Activated CD4-positive, alpha-beta memory T cell treated with anti-CD3 and anti-CD28 coated beads, Interleukin-2, amount 10 ng/mL, durations not matched to agents 7 days and 5 days (primary cell): ENCODE measurements at regions not wholly inside any gene's neighbourhood (a gene's known extent, or its start where the extent isn't known, plus 50 kb on each side); places are given as distances from the start of the nearest gene placed in this dataset.

Experiments
- CTCF ChIA-PET: fragments of 350-600 bp; sonication (Branson Sonifier 250); formaldehyde crosslinking; loops from one replicate; lab custom pipeline; 2021; ENCODE audit warnings: antibody characterized with exemption, inconsistent platforms; lab: Charles Lee
- POLR2A ChIA-PET: fragments of 350-600 bp; sonication (Branson Sonifier 250); formaldehyde crosslinking; loops from one replicate; lab custom pipeline; 2021; ENCODE audit warnings: antibody characterized with exemption; lab: Charles Lee
- DNase-seq: peaks from one replicate; pipeline ENCODE4 v3.0.0-alpha.2; 2020
- H3K27ac Mint-ChIP-seq: one replicate; pipeline ENCODE4 v1.8.0; 2021; ENCODE audit warnings: mild to moderate bottlenecking, mixed read lengths
- H3K27me3 Mint-ChIP-seq: one replicate; pipeline ENCODE4 v1.8.0; 2021; ENCODE audit warnings: mixed read lengths
- H3K36me3 Mint-ChIP-seq: one replicate; pipeline ENCODE4 v1.8.0; 2021; ENCODE audit warnings: low read depth, mixed read lengths
- H3K4me1 Mint-ChIP-seq: one replicate; pipeline ENCODE4 v1.8.0; 2021; ENCODE audit warnings: mixed read lengths
- H3K4me3 Mint-ChIP-seq: one replicate; pipeline ENCODE4 v1.8.0; 2021; ENCODE audit warnings: mild to moderate bottlenecking, mixed read lengths
- H3K9me3 Mint-ChIP-seq: one replicate; pipeline ENCODE4 v1.8.0; 2021; ENCODE audit warnings: mixed read lengths

DNA sequence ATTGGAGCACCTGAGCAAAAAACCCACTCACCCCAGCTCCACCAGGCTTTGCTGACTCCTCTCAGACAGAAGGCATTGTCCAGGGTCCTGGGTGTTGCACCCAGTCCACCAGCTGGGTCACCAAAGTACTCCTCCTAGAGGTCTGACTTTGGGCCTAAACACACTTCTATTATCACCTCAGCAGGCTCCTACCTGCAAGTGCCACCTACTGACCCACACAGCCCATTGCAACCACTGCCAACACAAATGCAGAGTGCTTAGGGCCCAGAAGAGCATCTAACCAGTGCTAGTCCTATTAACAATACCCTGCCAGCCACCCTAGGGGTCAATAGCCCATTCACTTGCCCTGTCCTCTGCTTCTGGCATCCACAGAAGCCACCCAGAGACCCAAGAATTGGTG lies 178.1 kb downstream of the DDX3Y start:
- CTCF ChIA-PET, result no interaction called here
- POLR2A ChIA-PET, result no interaction called here
- Mint-ChIP-seq H3K9me3 (peaks cover 4% of the 10 kb centered on the region), H3K27me3 (no peaks in the 10 kb centered on the region), H3K4me3 (no peak overlapping the region), H3K27ac (no peak overlapping the region), H3K4me1 (peaks cover 27% of the 10 kb centered on the region), H3K36me3 (peaks cover 3% of the 10 kb centered on the region)
- DNase-seq, result no peak

DNA sequence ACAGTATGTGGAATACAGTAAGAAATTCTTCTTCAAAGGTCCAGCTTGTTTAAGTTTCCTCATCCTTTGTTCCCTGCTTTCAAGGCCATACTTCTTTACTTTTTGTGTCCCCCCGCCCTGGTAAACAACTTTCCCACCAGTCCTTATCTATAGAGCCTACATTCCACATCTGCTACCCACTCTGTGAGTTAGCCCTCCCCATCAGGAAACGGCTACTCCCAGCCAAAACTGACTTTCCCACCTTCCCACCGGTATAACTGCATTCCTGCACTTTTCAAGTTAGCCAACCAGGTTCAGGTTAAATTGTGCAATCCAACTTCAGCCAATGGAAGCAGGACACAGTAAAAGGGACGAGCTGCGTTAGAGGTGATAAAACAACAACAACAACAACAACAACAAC lies 186.9 kb downstream of the DDX3Y start:
- Mint-ChIP-seq H3K36me3 (peaks cover 8% of the 10 kb centered on the region), H3K9me3 (peaks cover 3% of the 10 kb centered on the region), H3K4me3 (no peak overlapping the region), H3K4me1 (peaks cover 36% of the 10 kb centered on the region), H3K27ac (no peak overlapping the region), H3K27me3 (no peaks in the 10 kb centered on the region)
- POLR2A ChIA-PET, result no interaction called here
- CTCF ChIA-PET, result no interaction called here
- no peak for DNase-seq

DNA sequence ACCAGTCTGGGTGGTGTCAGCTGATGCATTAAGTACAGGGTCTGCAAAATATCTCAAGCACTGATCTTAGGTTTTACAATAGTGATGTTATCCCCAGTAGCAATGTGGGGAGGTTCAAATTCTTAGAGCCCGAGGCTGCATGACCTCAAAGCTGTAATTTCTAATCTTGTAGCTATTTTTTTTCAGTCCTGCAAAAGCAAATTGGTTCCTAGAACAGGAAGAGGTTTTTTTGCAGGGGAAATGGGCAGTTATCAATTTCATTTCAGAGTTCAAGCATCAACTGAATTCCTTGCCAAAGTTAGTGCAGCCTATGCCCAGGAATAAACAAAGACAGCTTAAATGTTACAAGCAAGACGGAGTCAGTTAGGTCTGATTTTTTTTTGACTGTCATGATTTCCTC lies 188.3 kb downstream of the DDX3Y start:
- H3K36me3 Mint-ChIP-seq, result peaks cover 7% of the 10 kb centered on the region
- peaks cover 36% of the 10 kb centered on the region for H3K4me1 Mint-ChIP-seq
- no peaks in the 10 kb centered on the region for H3K27me3 Mint-ChIP-seq
- peaks cover 3% of the 10 kb centered on the region for H3K9me3 Mint-ChIP-seq
- peak overlapping the region; percentile 38 for H3K27ac Mint-ChIP-seq
- CTCF ChIA-PET, result no interaction called here
- POLR2A ChIA-PET, result no interaction called here
- no peak overlapping the region for H3K4me3 Mint-ChIP-seq
- DNase-seq, result no peak

DNA sequence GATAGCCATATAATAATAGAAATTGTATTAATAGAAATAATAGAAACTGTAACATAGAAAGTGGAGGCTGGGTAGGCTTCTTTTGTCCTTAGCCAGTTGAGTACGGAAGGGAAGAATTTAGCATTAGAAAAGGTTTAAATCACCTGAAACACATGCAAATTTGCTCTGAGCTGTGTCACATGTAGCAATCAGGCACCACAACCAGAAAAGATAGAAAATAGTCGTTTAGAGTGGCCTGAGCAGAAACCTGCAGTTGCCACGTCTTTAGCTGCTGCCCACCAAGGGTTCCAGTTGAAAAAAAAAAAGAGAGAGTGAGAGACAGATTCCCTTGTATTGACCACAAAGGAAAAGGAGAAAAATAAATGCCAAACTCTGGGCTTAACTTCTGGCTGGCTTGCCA lies 188.8 kb downstream of the DDX3Y start:
- Mint-ChIP-seq H3K4me3 (peak overlapping the region; percentile 21), H3K9me3 (peaks cover 3% of the 10 kb centered on the region), H3K27ac (peak overlapping the region; percentile 81), H3K27me3 (no peaks in the 10 kb centered on the region), H3K4me1 (peaks cover 36% of the 10 kb centered on the region), H3K36me3 (peaks cover 4% of the 10 kb centered on the region)
- CTCF ChIA-PET, result no interaction called here
- POLR2A ChIA-PET, result no interaction called here
- no peak for DNase-seq

DNA sequence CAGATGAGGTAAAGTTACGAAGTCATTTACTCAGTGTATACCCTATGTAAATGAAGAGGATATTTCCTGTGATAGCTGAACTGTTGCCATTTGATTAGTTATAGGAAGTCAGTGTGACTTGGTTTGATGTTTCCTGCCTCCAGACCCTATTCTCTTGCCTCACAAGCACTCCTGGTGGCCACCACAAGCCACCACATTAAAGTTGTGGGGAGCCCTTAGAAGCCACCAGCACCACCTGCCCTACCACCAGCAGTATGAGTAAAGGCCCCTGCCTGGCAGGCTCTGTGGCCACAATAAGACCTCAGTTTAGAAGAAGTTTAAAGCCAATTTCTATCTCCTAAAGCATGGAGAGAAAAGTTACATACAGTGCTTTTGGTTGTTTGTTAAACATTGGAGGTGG lies 189.7 kb downstream of the DDX3Y start:
- peak overlapping the region; percentile 81 for H3K27ac Mint-ChIP-seq
- H3K36me3 Mint-ChIP-seq, result peaks cover 4% of the 10 kb centered on the region

DNA sequence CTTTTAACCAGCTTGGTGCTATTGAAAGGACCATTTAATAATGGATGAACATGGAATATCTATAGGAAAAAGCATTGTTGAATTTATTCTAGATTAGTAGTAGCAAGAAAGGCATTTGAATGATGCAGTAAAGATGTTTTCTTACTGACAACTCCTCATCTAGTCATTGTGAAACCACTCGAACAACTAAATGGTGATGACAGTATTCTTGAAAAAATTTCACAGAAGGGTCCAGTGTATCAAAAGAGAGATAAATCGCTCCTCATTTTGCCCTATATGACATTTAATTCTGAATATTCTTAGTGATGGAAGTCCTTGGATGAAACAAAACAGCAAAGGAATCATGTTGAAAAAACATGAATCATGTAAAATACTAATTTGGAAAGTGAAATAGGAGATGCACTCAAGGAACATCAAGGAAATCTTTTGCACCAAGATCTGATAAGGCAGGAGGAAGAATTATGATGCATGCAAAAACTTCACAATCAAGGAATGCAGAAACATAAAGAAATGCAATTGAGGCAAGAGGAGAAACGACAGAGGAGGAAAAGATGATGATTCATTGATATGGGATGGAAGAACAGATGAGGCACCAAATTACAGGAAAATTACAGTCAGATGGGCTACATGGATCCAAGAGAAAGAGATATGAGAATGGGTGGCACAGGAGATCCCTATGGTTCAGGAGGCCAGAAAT lies 190.4 kb downstream of the DDX3Y start:
- Mint-ChIP-seq H3K4me1 (peaks cover 36% of the 10 kb centered on the region), H3K9me3 (peaks cover 3% of the 10 kb centered on the region), H3K27me3 (no peaks in the 10 kb centered on the region), H3K27ac (peak overlapping the region; percentile 81), H3K36me3 (peaks cover 4% of the 10 kb centered on the region), H3K4me3 (no peak overlapping the region)
- ChIA-PET POLR2A (no interaction called here), CTCF (no interaction called here)
- DNase-seq, result no peak

More for the DNA sequence above, 189.7 kb downstream of the DDX3Y start:
- Mint-ChIP-seq H3K4me3 (peak overlapping the region; percentile 17), H3K9me3 (peaks cover 3% of the 10 kb centered on the region), H3K4me1 (peaks cover 36% of the 10 kb centered on the region), H3K27me3 (no peaks in the 10 kb centered on the region)
- peak; percentile 70 for DNase-seq
- ChIA-PET POLR2A (no interaction called here), CTCF (no interaction called here)

DNA sequence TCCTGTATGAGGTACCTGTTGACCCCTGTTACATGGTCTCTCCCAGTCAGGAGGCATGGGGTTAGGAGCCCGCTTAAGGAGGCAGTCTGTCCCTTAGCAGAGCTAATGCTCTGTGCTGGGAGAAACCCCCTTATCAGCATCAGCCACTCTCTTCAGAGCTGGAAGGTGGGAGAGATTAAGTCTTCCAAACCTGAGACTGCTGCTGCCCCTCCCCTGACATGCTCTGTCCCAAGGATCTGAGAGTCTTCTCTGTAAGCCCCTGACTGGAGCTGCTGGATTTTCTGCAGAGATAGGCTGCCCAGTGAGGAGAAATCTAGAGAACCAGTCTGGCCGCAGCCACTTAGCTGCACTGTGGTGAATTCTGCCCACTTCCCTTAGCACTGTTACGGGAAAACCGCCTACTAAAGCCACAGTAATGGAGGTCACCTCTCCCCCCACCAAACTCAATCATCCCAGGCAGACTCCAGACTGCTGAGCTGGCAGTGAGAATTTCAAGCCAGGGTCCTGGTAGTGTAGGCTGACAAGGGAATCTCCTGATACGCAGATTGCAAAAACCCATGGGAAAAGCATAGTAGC lies 222.3 kb downstream of the DDX3Y start:
- H3K9me3 Mint-ChIP-seq, result no peaks in the 10 kb centered on the region
- no peak overlapping the region for H3K4me3 Mint-ChIP-seq
- POLR2A ChIA-PET, result no interaction called here
- H3K4me1 Mint-ChIP-seq, result peaks cover 13% of the 10 kb centered on the region
- DNase-seq, result peak; percentile 24
- CTCF ChIA-PET, result no interaction called here
- H3K36me3 Mint-ChIP-seq, result no peaks in the 10 kb centered on the region
- H3K27me3 Mint-ChIP-seq, result no peaks in the 10 kb centered on the region
- H3K27ac Mint-ChIP-seq, result no peak overlapping the region

DNA sequence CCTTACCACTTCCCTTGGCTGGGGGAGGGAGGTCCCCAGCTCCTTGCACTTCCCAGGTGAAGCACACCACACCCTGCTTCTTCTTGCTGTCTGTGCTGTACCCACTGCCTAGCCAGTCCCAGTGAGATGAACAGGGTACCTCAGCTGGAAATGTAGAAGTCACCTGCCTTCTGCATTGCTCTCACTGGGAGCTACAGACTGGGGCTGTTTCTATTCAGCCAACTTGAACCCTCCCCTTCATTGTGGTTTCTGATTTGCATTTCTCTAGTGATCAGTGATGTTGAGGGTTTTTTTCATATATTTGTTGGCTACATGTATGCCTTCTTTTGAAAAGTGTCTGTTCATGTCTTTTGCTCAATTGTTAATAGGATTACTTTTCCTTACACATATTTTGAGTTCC lies 222.8 kb downstream of the DDX3Y start:
- Mint-ChIP-seq H3K36me3 (no peaks in the 10 kb centered on the region), H3K4me3 (no peak overlapping the region), H3K27me3 (no peaks in the 10 kb centered on the region), H3K27ac (no peak overlapping the region), H3K9me3 (no peaks in the 10 kb centered on the region), H3K4me1 (peaks cover 13% of the 10 kb centered on the region)
- ChIA-PET CTCF (no interaction called here), POLR2A (no interaction called here)
- no peak for DNase-seq

DNA sequence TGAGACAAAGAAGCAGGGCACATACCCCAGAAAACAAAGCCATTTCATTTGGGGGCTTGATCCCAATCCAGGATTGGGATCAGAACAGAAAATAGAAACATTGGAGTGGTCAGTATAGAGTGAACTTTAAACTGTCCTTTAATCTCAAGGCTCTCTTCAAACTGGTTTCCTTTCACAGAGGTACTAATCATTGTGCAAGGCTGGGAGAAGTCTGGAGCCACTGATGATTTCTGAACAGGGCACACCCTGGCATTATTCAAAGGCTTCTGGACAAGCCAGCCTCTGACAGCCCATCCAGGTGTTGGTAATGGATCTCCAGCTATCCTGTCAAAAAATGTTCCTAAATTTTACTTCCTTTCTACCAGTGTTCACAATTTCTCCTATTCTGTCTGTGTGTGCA lies 244.5 kb downstream of the DDX3Y start:
- ChIA-PET POLR2A (no interaction called here), CTCF (no interaction called here)
- H3K9me3 Mint-ChIP-seq, result no peaks in the 10 kb centered on the region
- peaks cover 8% of the 10 kb centered on the region for H3K4me1 Mint-ChIP-seq
- H3K4me3 Mint-ChIP-seq, result peak overlapping the region; percentile 72
- peak overlapping the region; percentile 38 for H3K27ac Mint-ChIP-seq
- no peak for DNase-seq
- H3K27me3 Mint-ChIP-seq, result no peaks in the 10 kb centered on the region
- no peaks in the 10 kb centered on the region for H3K36me3 Mint-ChIP-seq

DNA sequence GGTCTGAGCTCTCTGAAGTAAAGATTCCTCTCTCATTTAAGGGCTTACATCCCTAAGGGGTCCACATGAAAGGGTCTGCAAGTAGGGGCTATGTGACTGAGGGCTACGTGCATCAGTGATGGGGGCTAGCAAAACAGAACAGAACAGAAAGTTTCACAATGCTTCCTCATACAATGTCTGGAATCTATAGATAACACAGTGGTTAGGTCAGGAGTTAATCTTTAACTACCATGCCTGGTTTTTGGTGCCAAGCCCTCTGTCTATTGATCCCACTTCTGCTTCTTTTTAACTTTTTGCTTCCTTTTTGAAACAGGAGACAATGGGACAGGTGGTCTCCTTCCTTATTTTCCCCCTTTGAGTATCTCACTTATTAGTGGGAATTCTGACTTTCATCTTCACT lies 263.0 kb downstream of the DDX3Y start:
- Mint-ChIP-seq H3K4me1 (peaks cover 6% of the 10 kb centered on the region), H3K9me3 (peaks cover 4% of the 10 kb centered on the region), H3K36me3 (no peaks in the 10 kb centered on the region), H3K27ac (no peak overlapping the region), H3K27me3 (no peaks in the 10 kb centered on the region), H3K4me3 (no peak overlapping the region)
- CTCF ChIA-PET, result no interaction called here
- POLR2A ChIA-PET, result no interaction called here
- DNase-seq, result no peak

DNA sequence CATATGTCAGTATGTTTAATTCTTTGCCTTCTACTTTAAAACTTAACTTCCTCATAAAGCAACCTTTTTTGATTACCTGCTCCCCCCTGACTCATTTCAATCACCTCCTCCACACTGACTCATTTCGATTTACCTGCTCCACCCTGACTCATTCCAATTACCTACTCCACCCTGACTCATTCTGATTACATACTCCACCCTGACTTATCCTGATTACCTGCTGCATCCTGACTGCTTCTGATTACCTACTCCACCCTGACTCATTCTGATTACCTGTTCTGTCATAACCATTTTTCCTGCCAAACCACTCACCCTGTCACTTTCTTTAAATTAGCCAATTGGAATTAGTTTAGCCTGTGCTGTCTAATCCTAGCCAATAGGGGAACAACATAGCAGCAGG lies 263.6 kb downstream of the DDX3Y start:
- H3K27me3 Mint-ChIP-seq, result no peaks in the 10 kb centered on the region
- H3K36me3 Mint-ChIP-seq, result no peaks in the 10 kb centered on the region
- peak overlapping the region; percentile 2 for H3K27ac Mint-ChIP-seq
- peaks cover under 1% of the 10 kb centered on the region for H3K9me3 Mint-ChIP-seq
- ChIA-PET CTCF (no interaction called here), POLR2A (no interaction called here)
- H3K4me3 Mint-ChIP-seq, result no peak overlapping the region
- H3K4me1 Mint-ChIP-seq, result peaks cover 6% of the 10 kb centered on the region
- no peak for DNase-seq
